ENCODE measurements at regions not wholly inside any gene's neighbourhood (a gene's known extent, or its start where the extent isn't known, plus 50 kb on each side); places are given as distances from the start of the nearest gene placed in this dataset.

DNA sequence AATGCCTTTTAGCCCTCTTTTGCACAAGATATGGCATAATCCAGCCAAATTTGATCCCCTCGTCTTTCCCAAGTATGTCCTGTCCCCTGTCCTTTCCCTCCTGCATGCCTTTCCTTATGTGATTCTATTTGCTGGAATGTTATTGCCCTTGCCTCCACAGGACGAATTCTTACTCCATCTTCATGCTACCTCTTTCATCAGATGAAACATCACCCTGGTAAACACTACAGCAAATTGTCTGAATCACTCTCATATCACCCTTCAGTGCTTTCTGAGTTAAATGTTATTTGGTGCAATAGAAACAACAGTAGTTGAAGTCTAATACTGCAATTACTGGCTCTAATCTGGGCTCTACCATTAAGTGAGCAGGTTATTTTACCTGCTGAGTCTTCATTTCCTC lies 52.2 kb upstream of the FAT1 start:
- Histone ChIP-seq H3K4me2 (no peak overlapping the region), H3K9me3 (peaks cover 14% of the 10 kb centered on the region), H3K36me3 (no peaks in the 10 kb centered on the region), H3K9ac (no peak overlapping the region), H3K27ac (no peak overlapping the region), H4K20me1 (no peaks in the 10 kb centered on the region), H3K27me3 (no peaks in the 10 kb centered on the region), H3K4me3 (no peak overlapping the region), H3K4me1 (peaks cover 21% of the 10 kb centered on the region)
- no peak for TF ChIP-seq Cebpa-rat (IDR thresholded peaks at IDR 0.05)

DNA sequence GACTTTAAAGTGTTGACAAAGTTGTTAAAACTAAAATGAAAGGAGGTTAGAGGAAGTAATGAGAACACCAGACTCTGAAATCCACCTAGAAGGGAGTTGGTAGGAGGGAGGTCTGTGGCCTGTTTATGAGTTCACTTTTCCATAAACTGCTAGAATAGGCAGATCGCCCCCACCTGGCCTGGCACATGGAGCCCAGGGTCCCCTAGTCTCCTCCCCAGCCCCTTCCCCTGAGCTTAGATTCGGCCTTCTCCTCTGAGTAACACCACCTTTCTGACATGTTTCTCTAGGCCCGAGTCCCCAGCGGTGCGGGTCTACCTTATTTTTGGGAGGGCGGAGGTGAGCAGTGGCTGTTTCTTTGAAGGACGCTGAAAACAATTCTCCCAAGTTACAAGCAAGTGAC lies 54.5 kb upstream of the FAT1 start:
- Histone ChIP-seq H3K4me2 (peak overlapping the region; percentile 77), H3K27ac (peak overlapping the region; percentile 83)

DNA sequence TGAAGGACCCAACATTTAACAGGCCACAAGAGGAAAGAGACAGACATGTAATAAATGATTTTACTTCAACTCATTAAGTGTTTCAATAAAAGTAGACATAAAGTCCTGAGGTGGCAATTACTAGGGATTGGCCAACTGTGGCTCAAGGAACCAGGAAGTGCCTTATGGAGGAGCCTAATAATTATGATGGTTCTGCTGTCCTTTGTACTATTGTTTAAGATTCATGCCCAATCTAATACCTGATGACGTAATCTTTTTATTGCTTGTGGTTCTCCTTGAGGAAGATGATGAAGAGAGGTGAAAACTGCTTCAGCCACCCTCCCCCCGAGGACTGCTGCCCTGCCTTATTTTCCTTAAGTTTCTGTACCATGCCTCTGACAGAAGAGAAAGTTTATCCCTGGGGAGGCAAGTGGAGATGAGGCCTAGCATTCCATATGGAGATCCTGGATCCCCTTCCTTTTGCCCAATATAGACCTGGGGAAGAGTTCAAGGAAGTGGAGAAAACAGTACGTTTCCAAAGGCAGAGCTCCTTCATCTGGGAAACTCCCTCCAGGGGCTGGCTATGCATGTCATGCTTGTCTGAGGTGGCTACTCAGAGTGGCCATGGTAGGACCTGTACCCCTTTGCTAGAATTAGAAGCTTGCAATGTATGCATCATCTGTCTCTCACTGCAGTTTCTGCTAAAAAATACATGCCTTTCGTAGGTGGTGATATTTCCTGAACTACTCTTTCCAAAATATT lies 56.8 kb upstream of the FAT1 start:
- Histone ChIP-seq H4K20me1 (no peaks in the 10 kb centered on the region), H3K27ac (no peak overlapping the region), H3K9ac (no peak overlapping the region), H3K4me2 (no peak overlapping the region), H3K4me1 (peaks cover 21% of the 10 kb centered on the region), H3K4me3 (no peak overlapping the region), H3K27me3 (no peaks in the 10 kb centered on the region), H3K36me3 (no peaks in the 10 kb centered on the region), H3K9me3 (peaks cover 14% of the 10 kb centered on the region)
- TF ChIP-seq Cebpa-rat (IDR thresholded peaks at IDR 0.05) = no peak

More for the DNA sequence above, 54.5 kb upstream of the FAT1 start:
- TF ChIP-seq Cebpa-rat (IDR thresholded peaks at IDR 0.05) = no peak
- Histone ChIP-seq H3K27me3 (no peaks in the 10 kb centered on the region), H4K20me1 (no peaks in the 10 kb centered on the region), H3K9me3 (peaks cover 14% of the 10 kb centered on the region), H3K4me1 (peaks cover 21% of the 10 kb centered on the region), H3K36me3 (no peaks in the 10 kb centered on the region), H3K4me3 (peak overlapping the region; percentile 38), H3K9ac (peak overlapping the region; percentile 58)

GRCh38 chr4:186781032-186781917 lies 57.6 kb upstream of the FAT1 start:
- Histone ChIP-seq H3K27ac (no peak overlapping the region), H3K27me3 (no peaks in the 10 kb centered on the region), H4K20me1 (no peaks in the 10 kb centered on the region), H3K36me3 (no peaks in the 10 kb centered on the region), H3K4me3 (no peak overlapping the region), H3K9ac (no peak overlapping the region), H3K9me3 (peaks cover 14% of the 10 kb centered on the region), H3K4me2 (no peak overlapping the region), H3K4me1 (peaks cover 21% of the 10 kb centered on the region)
- TF ChIP-seq Cebpa-rat (IDR thresholded peaks at IDR 0.05) = no peak

- peaks cover 15% of the 10 kb centered on the region for H3K4me1 ChIP-seq
- H3K36me3 ChIP-seq = no peaks in the 10 kb centered on the region
- no peaks in the 10 kb centered on the region for H4K20me1 ChIP-seq
- H3K4me3 ChIP-seq = no peak overlapping the region
- no peak for TF ChIP-seq Cebpa-rat (IDR thresholded peaks at IDR 0.05)
- H3K9ac ChIP-seq = no peak overlapping the region
- H3K4me2 ChIP-seq = no peak overlapping the region
- H3K9me3 ChIP-seq = peaks cover 14% of the 10 kb centered on the region
- no peaks in the 10 kb centered on the region for H3K27me3 ChIP-seq
- no peak overlapping the region for H3K27ac ChIP-seq
Observed at GRCh38 chr4:186782302-186782701, 58.6 kb upstream of the FAT1 start.

DNA sequence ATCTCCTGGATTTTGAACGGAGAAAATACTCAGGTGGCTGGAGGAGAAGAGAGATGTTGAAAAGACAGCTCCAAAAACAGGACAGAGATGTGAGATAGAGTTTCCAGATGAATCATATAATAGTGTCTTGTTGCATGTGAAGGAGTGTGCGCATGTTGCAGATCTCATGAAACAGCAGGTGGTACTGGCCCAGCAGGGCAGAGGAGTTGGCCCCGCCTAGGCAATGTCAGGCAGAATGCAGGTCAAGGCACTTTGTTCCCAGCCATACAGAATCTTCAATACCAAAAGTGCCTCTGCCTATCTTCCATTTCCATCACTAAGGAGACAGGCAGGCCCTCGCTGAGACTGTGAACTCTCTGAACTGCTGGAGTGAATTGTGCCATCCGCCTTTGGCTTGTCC lies 63.9 kb upstream of the FAT1 start:
- Histone ChIP-seq H3K4me1 (no peaks in the 10 kb centered on the region), H3K9ac (no peak overlapping the region), H4K20me1 (no peaks in the 10 kb centered on the region), H3K9me3 (peaks cover 1% of the 10 kb centered on the region; the same call in 1 of the 2 replicates), H3K36me3 (no peaks in the 10 kb centered on the region), H3K27me3 (no peaks in the 10 kb centered on the region), H3K4me3 (no peak overlapping the region), H3K4me2 (no peak overlapping the region), H3K27ac (no peak overlapping the region)
- no peak for TF ChIP-seq Cebpa-rat (IDR thresholded peaks at IDR 0.05)

DNA sequence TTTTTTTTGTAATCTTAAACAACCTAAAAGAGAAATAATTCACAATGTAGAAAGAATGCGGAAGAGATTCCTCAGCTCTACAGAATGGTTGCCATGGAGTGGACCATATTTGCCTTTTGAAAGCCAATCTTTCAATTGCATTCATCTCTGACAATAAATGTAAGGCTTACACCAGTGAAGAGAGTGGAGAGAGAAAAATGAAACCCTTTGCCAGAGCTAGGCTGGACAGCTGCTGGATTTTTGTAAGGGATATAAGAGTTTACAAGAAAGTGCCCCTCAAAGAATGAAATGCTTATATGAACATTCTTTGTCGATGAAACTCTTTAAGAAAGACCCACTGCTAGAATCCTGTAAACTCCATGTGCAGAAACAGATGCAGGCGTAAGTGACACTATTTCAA lies 66.0 kb upstream of the FAT1 start:
- Histone ChIP-seq H3K27me3 (no peaks in the 10 kb centered on the region), H3K9me3 (peaks cover 10% of the 10 kb centered on the region; the same call in 1 of the 2 replicates), H4K20me1 (no peaks in the 10 kb centered on the region), H3K4me2 (no peak overlapping the region), H3K27ac (no peak overlapping the region), H3K9ac (no peak overlapping the region), H3K4me3 (no peak overlapping the region), H3K4me1 (no peaks in the 10 kb centered on the region), H3K36me3 (no peaks in the 10 kb centered on the region)
- no peak for TF ChIP-seq Cebpa-rat (IDR thresholded peaks at IDR 0.05)

DNA sequence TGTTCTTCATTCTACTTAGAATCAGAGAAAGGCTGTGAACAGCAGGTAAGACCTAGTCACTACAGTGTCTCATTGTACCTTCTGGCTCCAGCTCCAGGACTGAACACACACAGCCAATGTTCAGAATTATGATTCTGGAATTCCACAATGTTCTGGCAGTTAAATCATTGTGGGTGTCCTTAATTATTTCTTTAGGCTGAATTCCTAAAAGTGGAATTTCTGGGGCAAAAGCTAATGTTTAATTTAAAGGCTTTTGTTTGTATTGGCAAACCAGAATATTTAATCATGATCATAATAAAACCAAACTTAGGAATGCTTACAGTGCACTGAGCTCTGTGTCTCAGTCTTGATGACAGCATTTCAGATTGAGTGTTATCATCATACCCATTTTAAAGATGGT lies 67.0 kb upstream of the FAT1 start:
- TF ChIP-seq Cebpa-rat (IDR thresholded peaks at IDR 0.05) = no peak
- no peaks in the 10 kb centered on the region for H4K20me1 ChIP-seq
- peaks cover 10% of the 10 kb centered on the region; the same call in 1 of the 2 replicates for H3K9me3 ChIP-seq
- H3K36me3 ChIP-seq = no peaks in the 10 kb centered on the region
- H3K4me2 ChIP-seq = no peak overlapping the region
- H3K4me1 ChIP-seq = no peaks in the 10 kb centered on the region
- H3K27ac ChIP-seq = no peak overlapping the region
- no peak overlapping the region for H3K4me3 ChIP-seq
- H3K27me3 ChIP-seq = no peaks in the 10 kb centered on the region
- no peak overlapping the region for H3K9ac ChIP-seq

DNA sequence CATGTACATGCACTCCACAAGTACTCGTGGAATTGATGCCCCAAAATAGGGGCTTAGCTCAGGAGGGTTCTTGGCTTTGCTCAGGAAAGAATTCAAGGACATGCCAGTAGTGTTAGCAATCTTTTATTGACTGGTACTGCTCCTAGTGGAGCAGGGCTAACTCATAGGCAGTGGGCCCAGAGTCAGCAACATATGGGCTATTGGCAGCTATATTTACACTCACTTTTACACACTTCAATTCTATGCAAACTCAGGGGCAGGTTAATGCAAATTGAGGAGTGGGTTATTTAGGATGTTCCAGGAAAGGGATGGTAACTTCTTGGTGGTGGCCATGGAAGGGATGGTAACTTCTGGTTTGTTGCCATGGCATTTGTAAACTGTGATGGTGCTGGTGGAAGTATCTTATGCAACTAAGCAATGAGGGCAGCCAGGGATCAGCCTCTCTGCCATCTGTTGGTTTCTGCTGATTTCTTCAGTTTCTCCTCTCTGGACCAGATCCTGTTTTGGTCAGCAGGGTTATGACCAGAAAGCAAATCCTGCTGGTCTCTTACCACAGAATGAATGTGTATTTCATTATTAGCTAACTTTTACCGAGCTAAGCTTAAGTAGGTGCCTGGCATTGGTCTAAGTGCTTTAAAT lies 69.2 kb upstream of the FAT1 start:
- no peak for TF ChIP-seq Cebpa-rat (IDR thresholded peaks at IDR 0.05)
- Histone ChIP-seq H3K9ac (no peak overlapping the region), H3K36me3 (no peaks in the 10 kb centered on the region), H3K27me3 (no peaks in the 10 kb centered on the region), H3K4me1 (no peaks in the 10 kb centered on the region), H3K27ac (no peak overlapping the region), H3K9me3 (peaks cover 10% of the 10 kb centered on the region; the same call in 1 of the 2 replicates), H3K4me3 (no peak overlapping the region), H3K4me2 (no peak overlapping the region), H4K20me1 (no peaks in the 10 kb centered on the region)
